GM18498 (cell line): ENCODE measurements at regions not wholly inside any gene's neighbourhood (a gene's known extent, or its start where the extent isn't known, plus 50 kb on each side); places are given as distances from the start of the nearest gene placed in this dataset.

Source experiments
- ATAC-seq: cut with Tn5 transposase; IDR thresholded peaks from one replicate; pipeline ENCODE4 v1.9.1; 2021; ENCODE audit warnings: mild to moderate bottlenecking, moderate library complexity; ENCODE audit not compliant: unreplicated experiment

- no peak for ATAC-seq
Measured at GRCh38 chr13:29909081-29909730, 58.8 kb upstream of the UBL3 start.

GRCh38 chr13:29908416-29909080, 58.1 kb upstream of the UBL3 start:
- ATAC-seq, result no peak

- ATAC-seq, result no peak
Measured at GRCh38 chr13:29907670-29908069, 57.3 kb upstream of the UBL3 start.

- ATAC-seq, result no peak
Measured at GRCh38 chr13:29906432-29907011, 56.1 kb upstream of the UBL3 start.

GRCh38 chr13:29905845-29906244, 55.4 kb upstream of the UBL3 start:
- ATAC-seq, result no peak

- ATAC-seq, result no peak
Measured at GRCh38 chr13:29903996-29904395, 53.6 kb upstream of the UBL3 start.

- ATAC-seq, result no peak
Measured at GRCh38 chr13:29903543-29903942, 53.1 kb upstream of the UBL3 start.

- ATAC-seq, result no peak
Measured at GRCh38 chr13:29902632-29903305, 52.4 kb upstream of the UBL3 start.

GRCh38 chr13:29901710-29902631, 51.6 kb upstream of the UBL3 start:
- no peak for ATAC-seq
